Loucy (cell line): ENCODE measurements at regions not wholly inside any gene's neighbourhood (a gene's known extent, or its start where the extent isn't known, plus 50 kb on each side); places are given as distances from the start of the nearest gene placed in this dataset.
A peak's percentile ranks its signal among the peaks of the same experiment; 100 is the strongest.

ENCODE experiments used
- H2AFZ ChIP-seq: fragments of 200-600 bp; sonication (generic); 2 replicates; pipeline ENCODE4 v1.6.0; 2016; ENCODE audit warnings: antibody characterized with exemption, mild to moderate bottlenecking, low read length, moderate library complexity
- H3F3A ChIP-seq: fragments of 200-600 bp; 2 replicates; pipeline ENCODE4 v1.6.0; 2016; ENCODE audit warnings: antibody characterized with exemption, low read depth, mild to moderate bottlenecking
- H3K27me3 ChIP-seq: fragments of 200-600 bp; sonication (generic); 2 replicates; pipeline ENCODE4 v1.6.1; 2014; ENCODE audit warnings: low read length, mild to moderate bottlenecking; ENCODE audit not compliant: insufficient read depth, poor library complexity, severe bottlenecking
- H3K36me3 ChIP-seq: fragments of 200-600 bp; sonication (generic); 2 replicates; pipeline ENCODE4 v1.6.1; 2016; ENCODE audit warnings: low read length; ENCODE audit not compliant: insufficient read depth
- H3K4me1 ChIP-seq: fragments of 200-600 bp; sonication (generic); 2 replicates; pipeline ENCODE4 v1.5.1; 2014; ENCODE audit warnings: low read length, mild to moderate bottlenecking; ENCODE audit not compliant: insufficient read depth, poor library complexity, severe bottlenecking
- H3K4me2 ChIP-seq: fragments of 200-600 bp; sonication (generic); 2 replicates; pipeline ENCODE4 v1.6.0; 2014; ENCODE audit warnings: antibody characterized with exemption, low read length, low read depth, mild to moderate bottlenecking; ENCODE audit not compliant: poor library complexity, severe bottlenecking
- H3K4me3 ChIP-seq: fragments of 200-600 bp; sonication (generic); 2 replicates; pipeline ENCODE4 v1.5.1; 2014; ENCODE audit warnings: low read length, mild to moderate bottlenecking, mixed read lengths; ENCODE audit not compliant: poor library complexity, severe bottlenecking
- H3K79me2 ChIP-seq: fragments of 200-600 bp; sonication (generic); 2 replicates; pipeline ENCODE4 v1.6.1; 2014; ENCODE audit warnings: low read length; ENCODE audit not compliant: insufficient read depth
- H3K9ac ChIP-seq: fragments of 200-600 bp; sonication (generic); 2 replicates; pipeline ENCODE4 v1.6.0; 2014; ENCODE audit warnings: mild to moderate bottlenecking, low read depth, low read length, moderate library complexity; ENCODE audit not compliant: poor library complexity, severe bottlenecking
- H3K9me2 ChIP-seq: fragments of 200-600 bp; sonication (generic); replicated peaks from 2 replicates; pipeline ENCODE4 v1.6.1; 2016; ENCODE audit warnings: low read depth, low read length, mixed read lengths
- H3K9me3 ChIP-seq: fragments of 200-600 bp; sonication (generic); 2 replicates; pipeline ENCODE4 v1.6.1; 2014; ENCODE audit warnings: mild to moderate bottlenecking, antibody characterized with exemption, low read length, low read depth; ENCODE audit not compliant: insufficient read depth
- H4K20me1 ChIP-seq: fragments of 200-600 bp; sonication (generic); 2 replicates; pipeline ENCODE4 v1.6.0; 2014; ENCODE audit warnings: antibody characterized with exemption, low read length, mild to moderate bottlenecking; ENCODE audit not compliant: insufficient read depth, poor library complexity, severe bottlenecking
- CTCF ChIP-seq: fragments of 200-600 bp; sonication (generic); conservative IDR thresholded peaks from 2 replicates; pipeline ENCODE4 v1.5.1; 2014; ENCODE audit warnings: mild to moderate bottlenecking, antibody characterized with exemption, low read length
- EZH2phosphoT487 ChIP-seq: fragments of 200-600 bp; IDR thresholded peaks from 2 replicates; pipeline ENCODE4 v1.6.1; 2018; ENCODE audit warnings: antibody characterized with exemption, mild to moderate bottlenecking, moderate library complexity, borderline replicate concordance

DNA sequence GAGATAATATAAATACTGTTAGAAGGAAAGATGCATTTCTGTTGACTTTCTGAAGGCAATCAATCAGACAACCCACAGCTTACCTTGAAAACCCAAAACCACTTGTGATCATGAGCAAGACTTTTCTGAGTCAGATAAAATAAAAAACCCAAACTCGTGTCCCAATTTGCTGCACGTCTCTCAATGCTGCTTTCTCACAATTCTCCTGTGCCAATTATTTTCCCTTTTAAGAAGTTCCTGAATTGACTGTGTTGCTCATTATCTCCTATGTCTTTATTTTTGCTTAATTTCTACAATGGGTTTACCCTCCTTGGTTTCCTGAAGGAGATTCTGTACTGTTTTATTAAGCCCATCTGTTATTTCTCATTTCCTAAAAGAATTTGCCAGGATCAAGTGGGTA is 1891.9 kb upstream of the PCDH10 start:
- Histone ChIP-seq H2AFZ (0 out of 2 replicates have a peak overlapping the region, but pooled peaks have one; percentile 21), H3K27me3 (no peaks in the 10 kb centered on the region), H3F3A (no peaks in the 10 kb centered on the region), H3K9me3 (no peaks in the 10 kb centered on the region), H4K20me1 (no peaks in the 10 kb centered on the region), H3K36me3 (no peaks in the 10 kb centered on the region), H3K4me1 (no peaks in the 10 kb centered on the region), H3K79me2 (no peaks in the 10 kb centered on the region), H3K4me2 (no peak overlapping the region), H3K9me2 (no peaks in the 10 kb centered on the region), H3K9ac (no peak overlapping the region), H3K4me3 (no peak overlapping the region)
- TF ChIP-seq CTCF (no peak), EZH2phosphoT487 (no peak)

DNA sequence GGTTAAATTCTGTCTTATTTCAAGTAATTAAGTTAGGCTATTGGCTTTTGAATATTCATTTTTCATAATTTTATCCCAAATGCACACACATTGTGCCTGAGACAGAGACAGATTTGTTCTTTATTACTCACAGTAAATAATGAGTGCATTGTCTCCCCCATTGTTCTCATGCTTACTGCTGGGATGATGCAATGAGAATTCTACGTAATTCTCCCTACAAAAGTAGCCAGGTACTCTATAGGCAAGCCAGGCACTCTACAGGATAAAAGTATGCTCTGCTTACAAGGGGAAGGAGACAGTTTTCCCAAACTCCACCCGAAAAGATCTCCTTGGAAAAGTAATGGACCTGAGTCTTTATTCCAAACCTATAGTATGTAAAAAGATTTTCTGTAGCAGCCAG is 1890.7 kb upstream of the PCDH10 start:
- no peaks in the 10 kb centered on the region for H3K4me1 ChIP-seq
- no peaks in the 10 kb centered on the region for H3K79me2 ChIP-seq
- TF ChIP-seq CTCF (no peak), EZH2phosphoT487 (no peak)
- no peaks in the 10 kb centered on the region for H3K9me2 ChIP-seq
- no peaks in the 10 kb centered on the region for H3K27me3 ChIP-seq
- H4K20me1 ChIP-seq = no peaks in the 10 kb centered on the region
- H3K4me3 ChIP-seq = no peak overlapping the region
- H3F3A ChIP-seq = no peaks in the 10 kb centered on the region
- no peaks in the 10 kb centered on the region for H3K9me3 ChIP-seq
- H3K9ac ChIP-seq = no peak overlapping the region
- H2AFZ ChIP-seq = no peak overlapping the region
- no peak overlapping the region for H3K4me2 ChIP-seq
- H3K36me3 ChIP-seq = no peaks in the 10 kb centered on the region

GRCh38 chr4:131288441-131288840 is 1860.7 kb upstream of the PCDH10 start:
- no peak overlapping the region for H2AFZ ChIP-seq
- H3F3A ChIP-seq = no peaks in the 10 kb centered on the region
- TF ChIP-seq EZH2phosphoT487 (no peak), CTCF (no peak)
- no peaks in the 10 kb centered on the region for H4K20me1 ChIP-seq
- no peak overlapping the region for H3K9ac ChIP-seq
- no peak overlapping the region for H3K4me3 ChIP-seq
- H3K27me3 ChIP-seq = no peaks in the 10 kb centered on the region
- no peaks in the 10 kb centered on the region; the same call in 1 of the 2 replicates for H3K36me3 ChIP-seq
- no peak overlapping the region for H3K4me2 ChIP-seq
- peaks cover 6% of the 10 kb centered on the region for H3K9me3 ChIP-seq
- H3K79me2 ChIP-seq = no peaks in the 10 kb centered on the region
- no peaks in the 10 kb centered on the region for H3K9me2 ChIP-seq
- no peaks in the 10 kb centered on the region for H3K4me1 ChIP-seq
